B cell (primary cell): ENCODE measurements at regions not wholly inside any gene's neighbourhood (a gene's known extent, or its start where the extent isn't known, plus 50 kb on each side); places are given as distances from the start of the nearest gene placed in this dataset.

Experiments used
- ATAC-seq: fragments of 200-7000 bp; cut with Tn5 transposase; one replicate; pipeline ENCODE4 v1.10.0; 2021; ENCODE audit warnings: low read depth, mild to moderate bottlenecking, moderate number of reproducible peaks, moderate library complexity
- CTCF ChIA-PET: fragments of 350-600 bp; sonication (Branson Sonifier 250); formaldehyde crosslinking; loops from one replicate; lab custom pipeline; 2021; ENCODE audit warnings: antibody characterized with exemption, inconsistent platforms; lab: Charles Lee
- POLR2A ChIA-PET: fragments of 350-600 bp; sonication (Branson Sonifier 250); formaldehyde crosslinking; loops from one replicate; lab custom pipeline; 2021; ENCODE audit warnings: antibody characterized with exemption; lab: Charles Lee
- DNase-seq: peaks from one replicate; pipeline ENCODE4 v3.0.0; 2013
- H2AFZ ChIP-seq: 2 replicates; pipeline ENCODE4 v1.6.1; 2012; ENCODE audit warnings: mild to moderate bottlenecking, low read depth, low read length; ENCODE audit not compliant: insufficient read depth, poor library complexity, severe bottlenecking
- H3K27ac ChIP-seq, 2 donors: 1 replicate in 1 of 2; 2 replicates in 1 of 2; pipeline ENCODE4 v1.5.1; 2012 to 2013; ENCODE audit warnings: low read length in 2 of 2, mild to moderate bottlenecking in 2 of 2, moderate library complexity in 1 of 2
- H3K27me3 ChIP-seq, 4 experiments: fragments of 200-600 bp in 1 of 4; sonication (generic) in 1 of 4; replicated peaks in 1 of 4; 1 replicate in 2 of 4; 2 replicates in 2 of 4; pipeline versions ENCODE4 v1.6.1 to v1.7.0; 2013 to 2016; ENCODE audit warnings: low read length in 3 of 4, mild to moderate bottlenecking in 2 of 4, mixed read lengths in 1 of 4, moderate library complexity in 1 of 4; ENCODE audit not compliant: insufficient read depth in 4 of 4, control insufficient read depth in 3 of 4; ENCODE audit errors: control extremely low read depth in 1 of 4
- H3K36me3 ChIP-seq, 2 experiments: replicated peaks in 1 of 2; 1 replicate in 1 of 2; 2 replicates in 1 of 2; pipeline versions ENCODE4 v1.6.1 to v1.7.1; 2013; ENCODE audit warnings: low read length in 1 of 2; ENCODE audit not compliant: insufficient read depth in 2 of 2, control insufficient read depth in 1 of 2; ENCODE audit errors: control extremely low read depth in 1 of 2, extremely low read depth in 1 of 2
- H3K4me1 ChIP-seq, 2 donors: fragments of 200-600 bp in 1 of 2; sonication (generic) in 1 of 2; 1 replicate in 1 of 2; 2 replicates in 1 of 2; pipeline versions ENCODE4 v1.5.1 to v1.6.1; 2013 to 2017; ENCODE audit warnings: low read length in 2 of 2; ENCODE audit not compliant: control insufficient read depth in 2 of 2, insufficient read depth in 2 of 2
- H3K4me2 ChIP-seq: replicated peaks from 2 replicates; pipeline ENCODE3; 2012; ENCODE audit warnings: mild to moderate bottlenecking, low read depth, low read length; ENCODE audit not compliant: poor library complexity, severe bottlenecking
- H3K4me3 ChIP-seq, 5 experiments: fragments of 200-600 bp in 1 of 5; sonication (generic) in 1 of 5; 1 replicate in 3 of 5; 2 replicates in 2 of 5; pipeline versions ENCODE4 v1.5.1 to v1.7.0; 2011 to 2016; ENCODE audit warnings: low read length in 4 of 5, mild to moderate bottlenecking in 4 of 5, low read depth in 2 of 5, control low read depth in 1 of 5, moderate library complexity in 1 of 5; ENCODE audit not compliant: insufficient read depth in 1 of 5; ENCODE audit errors: control extremely low read depth in 1 of 5, extremely low read depth in 1 of 5
- H3K79me2 ChIP-seq: fragments of 200-600 bp; sonication (generic); one replicate; pipeline ENCODE4 v1.6.0; 2016; ENCODE audit warnings: low read length; ENCODE audit not compliant: control insufficient read depth, insufficient read depth
- H3K9ac ChIP-seq: fragments of 200-600 bp; sonication (generic); 2 replicates; pipeline ENCODE4 v1.6.1; 2017; ENCODE audit warnings: mild to moderate bottlenecking, low read length, moderate library complexity
- H3K9me3 ChIP-seq, 3 donors: one replicate each; pipeline versions ENCODE4 v1.6.1 to v1.7.1; 2013; ENCODE audit warnings: low read length in 2 of 3; ENCODE audit not compliant: control insufficient read depth in 2 of 3, insufficient read depth in 1 of 3; ENCODE audit errors: control extremely low read depth in 1 of 3
- H4K20me1 ChIP-seq: 2 replicates; pipeline ENCODE4 v1.6.0; 2012; ENCODE audit warnings: mild to moderate bottlenecking, low read length; ENCODE audit not compliant: insufficient read depth, control insufficient read depth, poor library complexity, severe bottlenecking
- H3K27ac Mint-ChIP-seq: one replicate; pipeline ENCODE4 v1.8.0; 2021; ENCODE audit warnings: mixed read lengths
- H3K27me3 Mint-ChIP-seq: one replicate; pipeline ENCODE4 v1.8.0; 2021; ENCODE audit warnings: mixed read lengths
- H3K4me1 Mint-ChIP-seq: one replicate; pipeline ENCODE4 v1.8.0; 2021; ENCODE audit warnings: mixed read lengths
- H3K4me3 Mint-ChIP-seq: one replicate; pipeline ENCODE4 v1.8.0; 2021; ENCODE audit warnings: mixed read lengths
- H3K9me3 Mint-ChIP-seq: one replicate; pipeline ENCODE4 v1.8.0; 2022; ENCODE audit warnings: mixed read lengths; ENCODE audit not compliant: insufficient read depth
- EZH2 ChIP-seq: IDR thresholded peaks from 2 replicates; pipeline ENCODE4 v1.6.1; 2012; ENCODE audit warnings: borderline replicate concordance, low read depth, mild to moderate bottlenecking, moderate library complexity, low read length; ENCODE audit not compliant: insufficient read depth, poor library complexity, severe bottlenecking
- WGBS: methylation state at CpG from one replicate; pipeline ENCODE4 v1.1.5; 2013; ENCODE audit warnings: missing lambda C conversion rate; ENCODE audit not compliant: insufficient coverage; 5-methylcytosine and 5-hydroxymethylcytosine counted together
- intact Hi-C: fragments of 100-400 bp; cut with micrococcal nuclease; formaldehyde crosslinking; loops from one replicate; pipeline ENCODE4 v1.10.0; 2022
- TF ChIP-seq, protein P1 (sequence below): fragments of 200-600 bp; IDR thresholded peaks from one replicate; pipeline ENCODE4 v1.8.0; 2022; ENCODE audit warnings: antibody characterized with exemption, mild to moderate bottlenecking

DNA sequence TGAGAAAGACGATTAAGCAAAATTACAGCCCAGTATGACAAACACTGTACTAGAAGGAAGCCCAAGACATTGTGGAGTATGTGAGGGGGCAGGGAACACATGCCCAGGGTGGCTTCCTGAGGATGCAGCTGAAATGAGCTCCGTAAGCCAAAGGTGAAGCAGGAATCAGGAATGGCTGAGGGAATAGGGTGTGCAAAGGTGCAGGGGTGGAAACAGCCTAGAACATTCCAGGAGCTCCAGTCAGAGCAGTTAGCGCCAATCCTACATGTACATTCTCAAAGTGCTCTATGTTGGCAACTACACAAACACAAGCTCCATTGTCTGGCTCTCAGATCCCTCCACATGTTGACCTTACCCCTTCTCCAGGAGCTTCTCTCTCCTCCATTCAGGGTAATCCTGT, 257.9 kb downstream of the MAN2A1 start:
- 83% methylated on average over 2 of the region's 3 CpGs for WGBS
- DNase-seq (no peak), ATAC-seq (no peak)
- Mint-ChIP-seq H3K27me3 (peaks cover 20% of the 10 kb centered on the region), H3K4me1 (no peaks in the 10 kb centered on the region), H3K4me3 (no peak overlapping the region), H3K27ac (no peak overlapping the region), H3K9me3 (no peaks in the 10 kb centered on the region)
- Histone ChIP-seq H3K4me3 (no peak overlapping the region), H3K36me3 (no peaks in the 10 kb centered on the region), H3K79me2 (no peaks in the 10 kb centered on the region), H3K9me3 (no peaks in the 10 kb centered on the region), H3K27me3 (peaks cover 0 to 3% (median 0%) of the 10 kb centered on the region in 4 experiments), H3K9ac (no peak overlapping the region), H4K20me1 (no peaks in the 10 kb centered on the region), H3K27ac (no peak overlapping the region), H3K4me1 (no peaks in the 10 kb centered on the region), H3K4me2 (no peak overlapping the region), H2AFZ (no peak overlapping the region)
- no peak for TF ChIP-seq EZH2
- TF ChIP-seq, protein P1, sequence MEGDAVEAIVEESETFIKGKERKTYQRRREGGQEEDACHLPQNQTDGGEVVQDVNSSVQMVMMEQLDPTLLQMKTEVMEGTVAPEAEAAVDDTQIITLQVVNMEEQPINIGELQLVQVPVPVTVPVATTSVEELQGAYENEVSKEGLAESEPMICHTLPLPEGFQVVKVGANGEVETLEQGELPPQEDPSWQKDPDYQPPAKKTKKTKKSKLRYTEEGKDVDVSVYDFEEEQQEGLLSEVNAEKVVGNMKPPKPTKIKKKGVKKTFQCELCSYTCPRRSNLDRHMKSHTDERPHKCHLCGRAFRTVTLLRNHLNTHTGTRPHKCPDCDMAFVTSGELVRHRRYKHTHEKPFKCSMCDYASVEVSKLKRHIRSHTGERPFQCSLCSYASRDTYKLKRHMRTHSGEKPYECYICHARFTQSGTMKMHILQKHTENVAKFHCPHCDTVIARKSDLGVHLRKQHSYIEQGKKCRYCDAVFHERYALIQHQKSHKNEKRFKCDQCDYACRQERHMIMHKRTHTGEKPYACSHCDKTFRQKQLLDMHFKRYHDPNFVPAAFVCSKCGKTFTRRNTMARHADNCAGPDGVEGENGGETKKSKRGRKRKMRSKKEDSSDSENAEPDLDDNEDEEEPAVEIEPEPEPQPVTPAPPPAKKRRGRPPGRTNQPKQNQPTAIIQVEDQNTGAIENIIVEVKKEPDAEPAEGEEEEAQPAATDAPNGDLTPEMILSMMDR, result no peak
- CTCF ChIA-PET, result no interaction called here
- POLR2A ChIA-PET, result no interaction called here
- intact Hi-C loops, result no loop called here

DNA sequence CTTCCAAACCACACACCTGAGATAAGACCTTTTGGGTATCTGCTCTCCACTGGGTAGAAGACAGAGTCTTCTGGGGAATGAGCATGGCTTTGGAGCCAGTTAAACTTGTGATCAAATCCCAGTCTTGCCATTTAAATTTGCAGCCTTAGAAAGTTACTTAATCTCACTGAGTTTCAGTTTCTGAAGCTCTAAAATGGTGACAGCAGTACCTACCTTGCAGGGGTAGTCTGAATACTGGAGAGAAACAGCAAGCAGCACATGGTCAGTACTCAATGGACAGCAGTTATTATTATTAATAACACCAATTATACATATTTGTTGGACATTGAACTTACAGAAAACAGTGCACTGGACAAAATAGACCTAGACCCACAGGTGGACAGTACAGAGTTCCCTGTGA, 260.9 kb downstream of the MAN2A1 start:
- Histone ChIP-seq H3K27ac (no peak overlapping the region), H3K79me2 (no peaks in the 10 kb centered on the region), H2AFZ (no peak overlapping the region), H3K4me1 (no peaks in the 10 kb centered on the region), H3K9me3 (no peaks in the 10 kb centered on the region), H4K20me1 (no peaks in the 10 kb centered on the region), H3K36me3 (no peaks in the 10 kb centered on the region), H3K4me3 (no peak overlapping the region), H3K27me3 (peaks cover 0 to 3% (median 0%) of the 10 kb centered on the region in 4 experiments), H3K4me2 (no peak overlapping the region), H3K9ac (no peak overlapping the region)
- H3K4me3 Mint-ChIP-seq, result no peak overlapping the region
- H3K27ac Mint-ChIP-seq, result no peak overlapping the region
- ChIA-PET CTCF (no interaction called here), POLR2A (no interaction called here)
- H3K4me1 Mint-ChIP-seq, result no peaks in the 10 kb centered on the region
- no peak for DNase-seq
- intact Hi-C loops, result no loop called here
- no peak for ATAC-seq
- H3K9me3 Mint-ChIP-seq, result no peaks in the 10 kb centered on the region
- TF ChIP-seq, protein P1, result no peak
- no peak for TF ChIP-seq EZH2
- H3K27me3 Mint-ChIP-seq, result peaks cover 5% of the 10 kb centered on the region
